ENCODE measurements at regions not wholly inside any gene's neighbourhood (a gene's known extent, or its start where the extent isn't known, plus 50 kb on each side); places are given as distances from the start of the nearest gene placed in this dataset.

- TF ChIP-seq EZH2 (IDR thresholded peaks at IDR 0.05; ENCODE audit: borderline replicate concordance, low read length) (no peak), CTCF (conservative IDR thresholded peaks at IDR 0.05 in 1 of 2, IDR thresholded peaks at IDR 0.05 in 1 of 2; ENCODE audit: extremely low read depth in 1 of 2, insufficient read depth in 1 of 2, low read depth in 1 of 2, low read length in 2 of 2) (peak; percentile 47 to 60)
Observed at GRCh38 chr2:180124273-180125139, 117.4 kb upstream of the CWC22 start.

Measured in mammary epithelial cell (primary cell).